ENCODE measurements at regions not wholly inside any gene's neighbourhood (a gene's known extent, or its start where the extent isn't known, plus 50 kb on each side); places are given as distances from the start of the nearest gene placed in this dataset.

DNA sequence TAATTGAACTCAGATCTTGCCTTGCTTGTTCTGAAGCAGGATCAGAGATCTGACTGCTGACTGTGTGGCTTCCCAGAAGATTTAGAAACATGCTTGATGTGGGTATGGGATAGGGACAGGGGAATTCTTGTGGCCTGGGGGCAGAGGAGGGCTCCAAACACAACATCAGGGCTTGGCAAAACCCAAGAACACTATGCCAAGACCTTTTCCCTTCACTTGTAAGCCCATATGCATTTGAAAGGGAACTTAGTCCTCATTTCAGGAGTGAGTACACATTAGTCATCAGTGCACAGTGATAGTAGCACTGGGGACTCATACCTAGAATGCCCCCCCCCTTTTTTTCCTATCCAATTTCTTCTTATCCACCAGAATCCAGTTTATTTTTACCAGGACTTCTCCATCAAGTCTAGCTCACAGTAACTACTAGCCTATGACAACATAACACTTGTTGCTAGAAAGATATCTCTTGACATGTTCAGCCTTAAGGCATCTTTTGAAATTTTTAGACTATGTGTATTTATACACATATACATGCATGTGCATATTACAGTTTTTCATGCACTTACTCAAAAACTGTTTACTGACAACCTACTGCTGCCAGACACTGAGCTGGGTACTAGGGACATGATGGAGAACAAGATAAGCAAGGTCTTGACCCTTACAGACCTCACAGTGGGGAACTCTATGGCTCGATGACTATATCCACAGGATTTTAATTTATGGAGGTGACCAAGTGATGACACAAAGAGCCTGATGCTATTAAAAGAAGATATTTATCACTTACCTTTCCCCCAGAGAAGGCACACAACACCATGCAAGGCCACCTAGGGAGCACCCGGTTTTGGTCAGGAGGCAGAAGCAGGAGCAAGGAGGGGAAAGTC is 158.3 kb upstream of the MAP3K1 start:
- 90% methylated on average over 2 of the region's 2 CpGs for WGBS
- Histone ChIP-seq H3K27ac (no peak overlapping the region), H3K27me3 (no peaks in the 10 kb centered on the region), H3K4me3 (no peak overlapping the region), H3K9me3 (no peaks in the 10 kb centered on the region), H3K36me3 (no peaks in the 10 kb centered on the region), H3K4me1 (peaks cover 7% of the 10 kb centered on the region)
- TF ChIP-seq POLR2AphosphoS5 (IDR thresholded peaks at IDR 0.05) (no peak), POLR2A (IDR thresholded peaks at IDR 0.05) (no peak)
- DNase-seq (ENCODE audit: low spot score in 2 of 2), result no peak

DNA sequence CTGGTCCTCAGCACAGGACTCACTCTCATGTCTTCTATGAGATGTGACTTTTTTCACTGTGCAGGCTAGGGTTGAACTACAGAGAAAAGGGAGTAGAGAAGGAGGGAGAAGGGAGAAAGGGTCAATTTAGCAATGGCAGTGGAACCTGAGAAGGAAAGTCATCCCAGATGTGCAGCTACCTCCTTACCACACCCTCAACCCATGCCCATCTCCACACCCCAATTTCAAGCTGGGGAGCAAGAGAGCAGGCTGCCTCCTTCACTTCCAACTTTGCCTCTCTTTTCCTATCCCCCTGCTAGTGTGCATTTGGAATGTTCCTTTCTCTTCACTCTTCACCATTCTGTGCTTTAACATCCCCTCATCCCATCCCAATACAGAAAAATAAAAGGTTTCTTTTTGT is 163.5 kb upstream of the MAP3K1 start:
- H3K36me3 ChIP-seq, result no peaks in the 10 kb centered on the region
- H3K27ac ChIP-seq, result no peak overlapping the region
- H3K27me3 ChIP-seq, result no peaks in the 10 kb centered on the region
- no peaks in the 10 kb centered on the region for H3K9me3 ChIP-seq
- no peak for TF ChIP-seq POLR2AphosphoS5 (IDR thresholded peaks at IDR 0.05)
- TF ChIP-seq EP300 (IDR thresholded peaks at IDR 0.05), result no peak
- TF ChIP-seq POLR2A (IDR thresholded peaks at IDR 0.05), result no peak
- TF ChIP-seq, protein P1, sequence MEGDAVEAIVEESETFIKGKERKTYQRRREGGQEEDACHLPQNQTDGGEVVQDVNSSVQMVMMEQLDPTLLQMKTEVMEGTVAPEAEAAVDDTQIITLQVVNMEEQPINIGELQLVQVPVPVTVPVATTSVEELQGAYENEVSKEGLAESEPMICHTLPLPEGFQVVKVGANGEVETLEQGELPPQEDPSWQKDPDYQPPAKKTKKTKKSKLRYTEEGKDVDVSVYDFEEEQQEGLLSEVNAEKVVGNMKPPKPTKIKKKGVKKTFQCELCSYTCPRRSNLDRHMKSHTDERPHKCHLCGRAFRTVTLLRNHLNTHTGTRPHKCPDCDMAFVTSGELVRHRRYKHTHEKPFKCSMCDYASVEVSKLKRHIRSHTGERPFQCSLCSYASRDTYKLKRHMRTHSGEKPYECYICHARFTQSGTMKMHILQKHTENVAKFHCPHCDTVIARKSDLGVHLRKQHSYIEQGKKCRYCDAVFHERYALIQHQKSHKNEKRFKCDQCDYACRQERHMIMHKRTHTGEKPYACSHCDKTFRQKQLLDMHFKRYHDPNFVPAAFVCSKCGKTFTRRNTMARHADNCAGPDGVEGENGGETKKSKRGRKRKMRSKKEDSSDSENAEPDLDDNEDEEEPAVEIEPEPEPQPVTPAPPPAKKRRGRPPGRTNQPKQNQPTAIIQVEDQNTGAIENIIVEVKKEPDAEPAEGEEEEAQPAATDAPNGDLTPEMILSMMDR (IDR thresholded peaks at IDR 0.05), result no peak
- no peak for DNase-seq (ENCODE audit: low spot score in 2 of 2)
- peaks cover 10% of the 10 kb centered on the region for H3K4me1 ChIP-seq
- H3K4me3 ChIP-seq, result no peak overlapping the region

DNA sequence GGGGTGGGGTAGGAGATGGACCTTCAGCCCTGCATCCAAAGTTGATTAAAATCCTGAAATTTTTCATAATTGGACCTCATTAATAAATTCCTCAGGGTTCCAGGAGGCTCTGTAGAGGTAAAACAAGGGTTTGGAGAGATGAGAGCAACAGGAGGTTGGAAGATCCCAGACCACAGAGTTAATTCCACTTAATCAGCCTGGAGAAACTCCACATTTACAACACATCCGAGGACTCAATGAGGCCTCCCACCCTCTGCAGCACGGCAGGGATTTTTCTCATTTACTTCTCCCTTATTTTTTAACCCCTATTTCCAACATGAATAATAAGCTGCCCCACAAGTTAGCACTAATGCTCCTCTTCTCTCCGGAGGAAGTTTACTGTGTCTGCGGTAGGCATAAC is 165.0 kb upstream of the MAP3K1 start:
- no peak for TF ChIP-seq POLR2A (IDR thresholded peaks at IDR 0.05)
- TF ChIP-seq POLR2AphosphoS5 (IDR thresholded peaks at IDR 0.05), result no peak
- 89% methylated on average over 4 of the region's 4 CpGs for WGBS
- H3K9me3 ChIP-seq, result no peaks in the 10 kb centered on the region

DNA sequence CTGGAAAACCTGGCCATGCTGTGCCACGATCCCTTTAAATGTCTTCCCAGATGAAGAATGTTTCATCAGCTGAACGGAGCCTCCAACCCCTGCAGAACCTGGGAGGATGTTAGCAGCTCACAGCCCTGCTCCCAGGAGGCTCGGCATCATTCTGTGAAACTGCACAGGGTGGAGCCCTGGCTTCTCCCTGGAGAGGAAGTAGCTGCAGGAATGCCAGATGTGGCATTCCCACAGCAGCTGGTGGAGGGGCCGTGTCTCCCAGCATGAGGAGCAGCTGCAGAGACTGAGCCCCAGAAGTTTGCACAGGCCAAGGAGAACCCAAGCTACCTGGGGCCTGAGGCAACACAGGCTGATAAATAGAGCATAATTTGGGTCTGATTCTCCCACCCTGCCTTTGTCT is 165.8 kb upstream of the MAP3K1 start:
- TF ChIP-seq EP300 (IDR thresholded peaks at IDR 0.05) (no peak), POLR2A (IDR thresholded peaks at IDR 0.05) (no peak), POLR2AphosphoS5 (IDR thresholded peaks at IDR 0.05) (no peak)
- TF ChIP-seq, protein P1 (IDR thresholded peaks at IDR 0.05), result no peak
- WGBS, result 20% methylated on average over 3 of the region's 4 CpGs

More for the DNA sequence above, 165.0 kb upstream of the MAP3K1 start:
- Histone ChIP-seq H3K36me3 (no peaks in the 10 kb centered on the region), H3K4me1 (peaks cover 7% of the 10 kb centered on the region), H3K4me3 (no peak overlapping the region), H3K27ac (no peak overlapping the region), H3K27me3 (no peaks in the 10 kb centered on the region)
- no peak for DNase-seq (ENCODE audit: low spot score in 2 of 2)

DNA sequence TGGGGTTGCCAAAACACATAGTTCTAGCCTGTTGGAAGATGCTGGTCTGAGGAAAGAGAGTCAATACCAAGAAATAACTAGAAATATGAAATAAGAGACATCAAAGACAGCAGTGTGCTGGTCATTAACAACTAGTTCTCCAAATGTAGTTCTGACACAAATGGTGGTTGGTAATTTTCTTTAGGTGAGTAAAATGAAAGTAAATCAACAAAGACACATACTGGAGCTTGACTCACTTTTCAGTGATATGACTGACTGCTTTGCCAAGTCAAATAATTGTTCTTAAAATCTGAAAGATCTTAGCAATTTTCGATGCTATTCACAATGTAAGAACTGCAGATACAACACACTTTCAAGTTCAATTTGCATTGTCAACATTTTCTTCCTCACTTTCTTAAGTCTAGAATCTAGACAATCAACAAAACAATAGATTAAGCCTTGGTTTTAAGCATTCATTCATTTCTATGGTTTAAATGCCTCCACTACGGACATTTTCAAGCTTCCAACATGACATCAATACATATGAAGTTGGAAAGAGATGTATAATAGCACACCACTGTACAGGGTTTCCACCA is 166.8 kb upstream of the MAP3K1 start:
- H3K4me1 ChIP-seq, result peaks cover 7% of the 10 kb centered on the region
- no peak overlapping the region for H3K4me3 ChIP-seq
- no peak overlapping the region for H3K27ac ChIP-seq
- no peaks in the 10 kb centered on the region for H3K36me3 ChIP-seq
- no peak for DNase-seq (ENCODE audit: low spot score in 2 of 2)
- no peaks in the 10 kb centered on the region for H3K27me3 ChIP-seq
- no peaks in the 10 kb centered on the region for H3K9me3 ChIP-seq
- 82% methylated on average over 2 of the region's 2 CpGs for WGBS
- TF ChIP-seq POLR2AphosphoS5 (IDR thresholded peaks at IDR 0.05), result no peak
- no peak for TF ChIP-seq EP300 (IDR thresholded peaks at IDR 0.05)
- TF ChIP-seq, protein P1 (IDR thresholded peaks at IDR 0.05), result no peak
- TF ChIP-seq POLR2A (IDR thresholded peaks at IDR 0.05), result no peak

More for the DNA sequence above, 165.8 kb upstream of the MAP3K1 start:
- Histone ChIP-seq H3K4me1 (peaks cover 7% of the 10 kb centered on the region), H3K4me3 (no peak overlapping the region), H3K27me3 (no peaks in the 10 kb centered on the region), H3K36me3 (no peaks in the 10 kb centered on the region), H3K9me3 (no peaks in the 10 kb centered on the region), H3K27ac (no peak overlapping the region)
- no peak for DNase-seq (ENCODE audit: low spot score in 2 of 2)

DNA sequence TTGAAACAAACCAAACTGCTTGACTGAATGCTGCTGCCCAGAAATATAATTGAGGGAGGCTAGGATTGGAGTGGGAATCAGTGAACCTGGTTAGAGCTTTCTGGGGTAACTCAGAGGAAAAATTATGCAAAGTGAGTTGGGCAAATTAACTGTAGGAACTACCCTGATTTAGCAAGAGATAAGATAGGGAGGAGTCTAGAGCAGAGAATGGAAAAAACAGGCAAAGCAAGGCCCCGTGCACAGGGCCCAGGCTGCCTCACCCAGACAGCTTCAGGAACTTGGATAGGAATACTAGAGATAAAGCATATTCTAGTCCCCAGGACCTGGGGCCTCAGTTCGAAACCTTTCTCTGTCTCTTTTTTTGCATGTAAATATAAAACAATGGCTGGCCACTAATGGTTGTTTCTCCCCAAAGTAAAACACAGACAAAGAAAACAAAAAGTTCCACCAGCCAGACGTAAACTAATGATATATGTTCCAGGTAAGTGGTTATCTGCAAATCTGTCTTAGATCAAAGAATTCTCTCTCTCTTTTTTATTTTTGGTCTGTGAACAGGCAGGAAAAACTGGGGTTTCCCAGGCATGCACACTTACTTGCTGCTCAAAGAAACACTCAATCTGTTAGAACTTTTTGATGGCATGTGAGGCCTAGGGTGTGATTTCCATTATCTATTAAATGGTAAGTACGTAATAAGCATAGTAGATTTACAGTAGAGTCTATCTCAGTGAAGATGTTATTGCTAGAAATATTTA is 168.1 kb upstream of the MAP3K1 start:
- TF ChIP-seq, protein P1 (IDR thresholded peaks at IDR 0.05), result no peak
- no peak for TF ChIP-seq POLR2A (IDR thresholded peaks at IDR 0.05)
- no peak for TF ChIP-seq POLR2AphosphoS5 (IDR thresholded peaks at IDR 0.05)
- no peak for TF ChIP-seq EP300 (IDR thresholded peaks at IDR 0.05)
- Histone ChIP-seq H3K27me3 (no peaks in the 10 kb centered on the region), H3K4me1 (peaks cover 7% of the 10 kb centered on the region), H3K4me3 (no peak overlapping the region), H3K9me3 (no peaks in the 10 kb centered on the region), H3K36me3 (no peaks in the 10 kb centered on the region), H3K27ac (no peak overlapping the region)
- WGBS, result 53% methylated on average over 4 of the region's 4 CpGs
- no peak for DNase-seq (ENCODE audit: low spot score in 2 of 2)

All from suprapubic skin (tissue), 4 donors.